H1 (cell line): ENCODE measurements at regions not wholly inside any gene's neighbourhood (a gene's known extent, or its start where the extent isn't known, plus 50 kb on each side); places are given as distances from the start of the nearest gene placed in this dataset.

Source experiments
- CTCF ChIA-PET: fragments of 300-600 bp; sonication (Branson Sonifier 250); formaldehyde crosslinking; loops from one replicate; lab custom pipeline; 2021; ENCODE audit not compliant: partially characterized antibody; lab: Charles Lee
- POLR2A ChIA-PET: fragments of 300-600 bp; sonication (Branson Sonifier 250); formaldehyde crosslinking; loops from one replicate; lab custom pipeline; 2021; ENCODE audit warnings: inconsistent platforms; ENCODE audit not compliant: partially characterized antibody; lab: Charles Lee
- DNase-seq, 2 experiments: peaks; one replicate each; pipeline versions ENCODE4 v3.0.0 to v3.0.0-alpha.2; 2010 to 2022; ENCODE audit warnings: low spot score in 2 of 2, low read depth in 1 of 2, mixed read lengths in 1 of 2
- FAIRE-seq: peaks from 2 replicates; lab custom pipeline; 2011; peaks lifted over from hg19 to GRCh38; lab: Jason Lieb, UNC
- H2AFZ ChIP-seq: 2 replicates; pipeline ENCODE4 v1.8.1; 2012; ENCODE audit warnings: low read length, inconsistent platforms
- H2AK5ac ChIP-seq: 2 replicates; pipeline ENCODE4 v1.6.1; 2013; ENCODE audit warnings: low read depth, low read length
- H2BK120ac ChIP-seq: replicated peaks from 2 replicates; pipeline ENCODE3; 2013; ENCODE audit warnings: low read depth, low read length, inconsistent platforms
- H2BK12ac ChIP-seq: 2 replicates; pipeline ENCODE4 v1.6.1; 2013; ENCODE audit warnings: low read depth, low read length
- H2BK15ac ChIP-seq: 2 replicates; pipeline ENCODE4 v1.6.1; 2013; ENCODE audit warnings: low read length
- H2BK20ac ChIP-seq: 2 replicates; pipeline ENCODE4 v1.6.1; 2013; ENCODE audit warnings: low read length
- H2BK5ac ChIP-seq: 2 replicates; pipeline ENCODE4 v1.6.1; 2013; ENCODE audit warnings: low read depth, low read length
- H3K14ac ChIP-seq: 2 replicates; pipeline ENCODE4 v1.6.1; 2013; ENCODE audit warnings: inconsistent platforms; ENCODE audit not compliant: insufficient read length
- H3K18ac ChIP-seq: 2 replicates; pipeline ENCODE4 v1.6.1; 2013; ENCODE audit warnings: low read length; ENCODE audit errors: extremely low read depth
- H3K23ac ChIP-seq: 2 replicates; pipeline ENCODE4 v1.6.1; 2013; ENCODE audit warnings: inconsistent platforms; ENCODE audit not compliant: insufficient read length
- H3K23me2 ChIP-seq: 2 replicates; pipeline ENCODE4 v1.6.1; 2013; ENCODE audit warnings: low read depth, low read length
- H3K27ac ChIP-seq: 2 replicates; pipeline ENCODE4 v1.6.1; 2011; ENCODE audit warnings: low read depth, low read length, inconsistent platforms
- H3K27me3 ChIP-seq, 4 experiments: replicated peaks in 1 of 4; 1 replicate in 1 of 4; 2 replicates in 3 of 4; pipeline versions ENCODE4 v1.6.1 to v1.8.1; 2011 to 2013; ENCODE audit warnings: low read length in 3 of 4, mild to moderate bottlenecking in 3 of 4, inconsistent platforms in 2 of 4, mixed read lengths in 2 of 4, moderate library complexity in 1 of 4; ENCODE audit not compliant: control insufficient read depth in 3 of 4, insufficient read depth in 3 of 4; ENCODE audit errors: extremely low read depth in 1 of 4
- H3K36me3 ChIP-seq, 4 experiments: 2 replicates each; pipeline versions ENCODE4 v1.6.1 to v1.8.1; 2011 to 2013; ENCODE audit warnings: mild to moderate bottlenecking in 4 of 4, low read length in 3 of 4, moderate library complexity in 2 of 4, control low read depth in 1 of 4, inconsistent platforms in 1 of 4; ENCODE audit not compliant: insufficient read depth in 4 of 4, control insufficient read depth in 2 of 4
- H3K4ac ChIP-seq: replicated peaks from 2 replicates; pipeline ENCODE3; 2013; ENCODE audit warnings: low read length, low read depth, mixed read lengths, inconsistent platforms; ENCODE audit not compliant: insufficient read length
- H3K4me1 ChIP-seq, 4 experiments: replicated peaks in 1 of 4; 1 replicate in 1 of 4; 2 replicates in 3 of 4; pipeline versions ENCODE4 v1.6.1 to v1.8.1; 2011 to 2013; ENCODE audit warnings: low read length in 3 of 4, inconsistent platforms in 2 of 4, mixed read lengths in 1 of 4; ENCODE audit not compliant: insufficient read depth in 4 of 4, control insufficient read depth in 3 of 4
- H3K4me2 ChIP-seq, 2 experiments: 2 replicates each; pipeline versions ENCODE4 v1.6.1 to v1.8.1; 2011 to 2013; ENCODE audit warnings: low read depth in 2 of 2, low read length in 2 of 2, control low read depth in 1 of 2, inconsistent platforms in 1 of 2, mild to moderate bottlenecking in 1 of 2; ENCODE audit not compliant: insufficient read depth in 1 of 2
- H3K4me3 ChIP-seq, 4 experiments: fragments of 200-600, 300-600 bp in 1 of 4; sonication (generic), shearing (Covaris generic), sonication (Bioruptor Twin) in 1 of 4; 2 replicates each; pipeline versions ENCODE4 v1.5.1 to v1.8.1; 2011 to 2016; ENCODE audit warnings: low read length in 4 of 4, low read depth in 3 of 4, control low read depth in 2 of 4, inconsistent platforms in 2 of 4, mild to moderate bottlenecking in 2 of 4, mixed read lengths in 1 of 4, moderate library complexity in 1 of 4; ENCODE audit not compliant: insufficient read depth in 2 of 4; ENCODE audit errors: extremely low read depth in 1 of 4
- H3K56ac ChIP-seq: replicated peaks from 2 replicates; pipeline ENCODE3; 2013; ENCODE audit warnings: low read depth, mild to moderate bottlenecking, mixed read lengths, low read length, inconsistent platforms; ENCODE audit not compliant: insufficient read length
- H3K79me1 ChIP-seq: 2 replicates; pipeline ENCODE4 v1.6.1; 2013; ENCODE audit warnings: low read depth, low read length, control low read depth
- H3K79me2 ChIP-seq, 2 experiments: 2 replicates each; pipeline versions ENCODE4 v1.6.1 to v1.8.1; 2012 to 2013; ENCODE audit warnings: low read length in 2 of 2, mild to moderate bottlenecking in 2 of 2, inconsistent platforms in 1 of 2; ENCODE audit not compliant: insufficient read depth in 2 of 2, control insufficient read depth in 1 of 2
- H3K9ac ChIP-seq, 4 experiments: replicated peaks in 1 of 4; 1 replicate in 1 of 4; 2 replicates in 3 of 4; pipeline versions ENCODE4 v1.6.1 to v1.8.1; 2011 to 2013; ENCODE audit warnings: low read depth in 3 of 4, low read length in 3 of 4, control low read depth in 2 of 4, mild to moderate bottlenecking in 2 of 4, moderate library complexity in 2 of 4, inconsistent platforms in 1 of 4; ENCODE audit errors: extremely low read depth in 1 of 4
- H3K9me3 ChIP-seq, 2 experiments: 2 replicates each; pipeline versions ENCODE4 v1.6.1 to v1.8.1; 2012 to 2013; ENCODE audit warnings: mild to moderate bottlenecking in 2 of 2, moderate library complexity in 2 of 2, control low read depth in 1 of 2, inconsistent platforms in 1 of 2, low read depth in 1 of 2, low read length in 1 of 2, mixed read lengths in 1 of 2; ENCODE audit not compliant: insufficient read depth in 2 of 2
- H4K20me1 ChIP-seq, 2 experiments: replicated peaks in 1 of 2; 2 replicates each; pipeline versions ENCODE3 to v1.8.1; 2011 to 2013; ENCODE audit warnings: inconsistent platforms in 2 of 2, low read length in 2 of 2, mild to moderate bottlenecking in 1 of 2; ENCODE audit not compliant: insufficient read depth in 2 of 2, control insufficient read depth in 1 of 2
- H4K5ac ChIP-seq: 2 replicates; pipeline ENCODE4 v1.6.1; 2013; ENCODE audit warnings: low read length, low read depth, mixed read lengths, inconsistent platforms; ENCODE audit not compliant: insufficient read length
- H4K8ac ChIP-seq: 2 replicates; pipeline ENCODE4 v1.8.0; 2013; ENCODE audit warnings: mild to moderate bottlenecking, moderate library complexity, low read length, inconsistent platforms; ENCODE audit not compliant: insufficient read depth; ENCODE audit errors: extremely low read depth
- H4K91ac ChIP-seq: replicated peaks from 2 replicates; pipeline ENCODE3; 2013; ENCODE audit warnings: low read length, mixed read lengths, inconsistent platforms; ENCODE audit not compliant: insufficient read length
- ATF2 ChIP-seq: IDR thresholded peaks from 2 replicates; pipeline ENCODE4 v1.6.1; 2012; ENCODE audit warnings: low read length, inconsistent platforms
- CBX8 ChIP-seq: fragments of 300-800, 300-1000 bp; sonication (generic); IDR thresholded peaks from 2 replicates; pipeline ENCODE4 v1.7.1; 2016; ENCODE audit warnings: low read depth, low read length, borderline replicate concordance
- HDAC2 ChIP-seq, 2 experiments: fragments of 300-600 bp in 1 of 2; sonication (generic) in 1 of 2; IDR thresholded peaks; 2 replicates each; pipeline ENCODE4 v1.6.1; 2011 to 2012; ENCODE audit warnings: low read depth in 2 of 2, low read length in 2 of 2, mild to moderate bottlenecking in 2 of 2, moderate library complexity in 2 of 2, borderline replicate concordance in 1 of 2, inconsistent platforms in 1 of 2
- KDM1A ChIP-seq: fragments of 200-600, 300-600 bp; sonication (generic); IDR thresholded peaks from 2 replicates; pipeline ENCODE4 v1.7.1; 2016; ENCODE audit warnings: mild to moderate bottlenecking, low read length, borderline replicate concordance
- MAFK ChIP-seq: IDR thresholded peaks from 2 replicates; pipeline ENCODE4 v1.6.1; 2012; ENCODE audit warnings: low read depth, mild to moderate bottlenecking, improper control_type of control experiment, low read length
- RAD21 ChIP-seq, 2 experiments: IDR thresholded peaks in 1 of 2; conservative IDR thresholded peaks in 1 of 2; 2 replicates each; pipeline ENCODE4 v1.6.1; 2011; ENCODE audit warnings: low read depth in 2 of 2, low read length in 2 of 2, improper control_type of control experiment in 1 of 2, inconsistent platforms in 1 of 2, mild to moderate bottlenecking in 1 of 2, moderate library complexity in 1 of 2
- SAP30 ChIP-seq: fragments of 300-600 bp; sonication (generic); IDR thresholded peaks from 2 replicates; pipeline ENCODE4 v1.7.1; 2012; ENCODE audit warnings: low read length, moderate library complexity, mild to moderate bottlenecking, inconsistent platforms; ENCODE audit not compliant: insufficient read depth, insufficient replicate concordance
- SP2 ChIP-seq: IDR thresholded peaks from 2 replicates; pipeline ENCODE4 v1.6.1; 2012; ENCODE audit warnings: mild to moderate bottlenecking, low read length, inconsistent platforms
- TAF7 ChIP-seq: optimal IDR thresholded peaks from 2 replicates; pipeline ENCODE3; 2011; ENCODE audit warnings: low read depth, mild to moderate bottlenecking, inconsistent platforms, low read length, moderate library complexity, borderline replicate concordance
- TBP ChIP-seq: IDR thresholded peaks from 2 replicates; pipeline ENCODE4 v1.6.1; 2011; ENCODE audit warnings: low read depth, low read length, improper control_type of control experiment
- YY1 ChIP-seq: IDR thresholded peaks from 2 replicates; pipeline ENCODE4 v1.6.1; 2011; ENCODE audit warnings: low read depth, mild to moderate bottlenecking, low read length
- WGBS, 2 experiments: shearing (Covaris generic) in 1 of 2; methylation state at CpG; one replicate each; pipeline versions ENCODE4 v1.1.6 to v1.1.7; 2013 to 2015; ENCODE audit warnings: low lambda C conversion rate in 2 of 2, mixed read lengths in 2 of 2, inconsistent platforms in 1 of 2, low coverage in 1 of 2, missing lambda C conversion rate in 1 of 2; ENCODE audit not compliant: insufficient replicate concordance in 2 of 2, insufficient coverage in 1 of 2, insufficient read length in 1 of 2; ENCODE audit errors: extremely low coverage in 1 of 2, missing lambda C conversion rate in 1 of 2; 5-methylcytosine and 5-hydroxymethylcytosine counted together

- no peak overlapping the region for H2BK20ac ChIP-seq
- no peak overlapping the region for H3K27ac ChIP-seq
- H3K56ac ChIP-seq: no peak overlapping the region
- FAIRE-seq: peak; percentile 77
- H2BK120ac ChIP-seq: no peak overlapping the region
- H3K4me3 ChIP-seq: no peak overlapping the region
- H2BK5ac ChIP-seq: no peak overlapping the region
- H3K9ac ChIP-seq: no peak overlapping the region
- DNase-seq: peak in 1 of 2 experiments; percentile 69
- no peak overlapping the region for H3K18ac ChIP-seq
- no peak overlapping the region for H4K91ac ChIP-seq
- WGBS, 2 experiments: 49% methylated on average over 2 of the region's 2 CpGs; no CpG with 5 or more reads in 1 of the 2 experiments
- H4K8ac ChIP-seq: no peak overlapping the region
- no peaks in the 10 kb centered on the region for H3K9me3 ChIP-seq
- no peak overlapping the region for H2BK12ac ChIP-seq
- H3K79me1 ChIP-seq: no peaks in the 10 kb centered on the region
- POLR2A ChIA-PET: no interaction called here
- peaks cover 0 to 6% (median 2%) of the 10 kb centered on the region in 4 experiments; a peak in 3 of 7 replicates for H3K4me1 ChIP-seq
- CTCF ChIA-PET: interaction anchor here (1.0 to 1.9 kb wide), 3 partner anchors 10 to 192 kb away, joined by 3 to 7 read pairs (median 5); no protein-coding TSS in a partner anchor
- H3K36me3 ChIP-seq: no peaks in the 10 kb centered on the region
- no peak overlapping the region for H2BK15ac ChIP-seq
- no peak overlapping the region for H3K4ac ChIP-seq
- H3K14ac ChIP-seq: no peak overlapping the region
- H3K23me2 ChIP-seq: no peaks in the 10 kb centered on the region; the same call in 1 of the 2 replicates
- H3K4me2 ChIP-seq: no peak overlapping the region
- H4K20me1 ChIP-seq: no peaks in the 10 kb centered on the region
- H3K79me2 ChIP-seq: no peaks in the 10 kb centered on the region
- no peaks in the 10 kb centered on the region for H3K27me3 ChIP-seq
- H4K5ac ChIP-seq: no peak overlapping the region
- H3K23ac ChIP-seq: no peak overlapping the region
- no peak overlapping the region for H2AFZ ChIP-seq
- H2AK5ac ChIP-seq: no peak overlapping the region
- TF ChIP-seq MAFK (no peak), YY1 (peak; percentile 80), SP2 (no peak), SAP30 (peak; percentile 86), TAF7 (peak; percentile 62), HDAC2 (IDR thresholded peaks at IDR 0.05; ENCODE audit: borderline replicate concordance in 1 of 2, low read depth in 2 of 2, low read length in 2 of 2) (peak in 1 of 2 experiments; percentile 90; a peak in 1 of 4 replicates), TBP (no peak), KDM1A (no peak), RAD21 (IDR thresholded peaks at IDR 0.05 in 1 of 2, conservative IDR thresholded peaks at IDR 0.05 in 1 of 2; ENCODE audit: low read depth in 2 of 2, low read length in 2 of 2) (no peak), ATF2 (no peak), CBX8 (no peak)
Observed at GRCh38 chr16:49158029-49158642, 123.5 kb downstream of the CBLN1 start.
